ENCODE measurements at regions not wholly inside any gene's neighbourhood (a gene's known extent, or its start where the extent isn't known, plus 50 kb on each side); places are given as distances from the start of the nearest gene placed in this dataset.

- TF ChIP-seq POLR2A (IDR thresholded peaks at IDR 0.05) (no peak), CTCF (IDR thresholded peaks at IDR 0.05) (no peak)
Observed at GRCh38 chr1:4122513-4123160, 222.6 kb upstream of the C1orf174 start.

Data from tibial nerve (tissue), 3 donors.